NB4 (cell line): ENCODE measurements at regions not wholly inside any gene's neighbourhood (a gene's known extent, or its start where the extent isn't known, plus 50 kb on each side); places are given as distances from the start of the nearest gene placed in this dataset.

Experiments used
- DNase-seq: peaks from one replicate; pipeline ENCODE4 v3.0.0; 2010; ENCODE audit warnings: low read depth
- H3K4me3 ChIP-seq: one replicate; pipeline ENCODE4 v1.5.1; 2011; ENCODE audit warnings: mild to moderate bottlenecking, low read depth, low read length, moderate library complexity
- MAX ChIP-seq: IDR thresholded peaks from 2 replicates; pipeline ENCODE4 v1.6.1; 2011; ENCODE audit warnings: low read depth, low read length
- MYC ChIP-seq: IDR thresholded peaks from 2 replicates; pipeline ENCODE4 v1.6.1; 2011; ENCODE audit warnings: low read depth, low read length
- POLR2A ChIP-seq: IDR thresholded peaks from 2 replicates; pipeline ENCODE4 v1.6.1; 2011; ENCODE audit warnings: mild to moderate bottlenecking; ENCODE audit not compliant: insufficient read length; ENCODE audit errors: extremely low read depth
- TF ChIP-seq, protein P1 (sequence below): IDR thresholded peaks from one replicate; pipeline ENCODE4 v1.5.1; 2012; ENCODE audit warnings: low read depth, low read length

GRCh38 chr1:87955038-87955437 is 626.4 kb downstream of the LMO4 start:
- TF ChIP-seq MAX (no peak), POLR2A (no peak), MYC (no peak)
- TF ChIP-seq, protein P1, sequence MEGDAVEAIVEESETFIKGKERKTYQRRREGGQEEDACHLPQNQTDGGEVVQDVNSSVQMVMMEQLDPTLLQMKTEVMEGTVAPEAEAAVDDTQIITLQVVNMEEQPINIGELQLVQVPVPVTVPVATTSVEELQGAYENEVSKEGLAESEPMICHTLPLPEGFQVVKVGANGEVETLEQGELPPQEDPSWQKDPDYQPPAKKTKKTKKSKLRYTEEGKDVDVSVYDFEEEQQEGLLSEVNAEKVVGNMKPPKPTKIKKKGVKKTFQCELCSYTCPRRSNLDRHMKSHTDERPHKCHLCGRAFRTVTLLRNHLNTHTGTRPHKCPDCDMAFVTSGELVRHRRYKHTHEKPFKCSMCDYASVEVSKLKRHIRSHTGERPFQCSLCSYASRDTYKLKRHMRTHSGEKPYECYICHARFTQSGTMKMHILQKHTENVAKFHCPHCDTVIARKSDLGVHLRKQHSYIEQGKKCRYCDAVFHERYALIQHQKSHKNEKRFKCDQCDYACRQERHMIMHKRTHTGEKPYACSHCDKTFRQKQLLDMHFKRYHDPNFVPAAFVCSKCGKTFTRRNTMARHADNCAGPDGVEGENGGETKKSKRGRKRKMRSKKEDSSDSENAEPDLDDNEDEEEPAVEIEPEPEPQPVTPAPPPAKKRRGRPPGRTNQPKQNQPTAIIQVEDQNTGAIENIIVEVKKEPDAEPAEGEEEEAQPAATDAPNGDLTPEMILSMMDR = no peak
- H3K4me3 ChIP-seq = no peak overlapping the region
- DNase-seq = no peak

GRCh38 chr1:87956072-87956471 is 627.4 kb downstream of the LMO4 start:
- H3K4me3 ChIP-seq = no peak overlapping the region
- TF ChIP-seq MYC (no peak), POLR2A (no peak), MAX (no peak)
- TF ChIP-seq, protein P1 = no peak
- no peak for DNase-seq

- H3K4me3 ChIP-seq = no peak overlapping the region
- no peak for DNase-seq
- TF ChIP-seq MYC = no peak
- TF ChIP-seq POLR2A = no peak
- TF ChIP-seq, protein P1 = no peak
- no peak for TF ChIP-seq MAX
Measured at GRCh38 chr1:87956750-87957149, 628.1 kb downstream of the LMO4 start.

GRCh38 chr1:87957331-87957730 is 628.7 kb downstream of the LMO4 start:
- H3K4me3 ChIP-seq = no peak overlapping the region
- no peak for TF ChIP-seq MAX
- TF ChIP-seq, protein P1 = no peak
- TF ChIP-seq POLR2A = no peak
- no peak for TF ChIP-seq MYC
- DNase-seq = no peak

DNA sequence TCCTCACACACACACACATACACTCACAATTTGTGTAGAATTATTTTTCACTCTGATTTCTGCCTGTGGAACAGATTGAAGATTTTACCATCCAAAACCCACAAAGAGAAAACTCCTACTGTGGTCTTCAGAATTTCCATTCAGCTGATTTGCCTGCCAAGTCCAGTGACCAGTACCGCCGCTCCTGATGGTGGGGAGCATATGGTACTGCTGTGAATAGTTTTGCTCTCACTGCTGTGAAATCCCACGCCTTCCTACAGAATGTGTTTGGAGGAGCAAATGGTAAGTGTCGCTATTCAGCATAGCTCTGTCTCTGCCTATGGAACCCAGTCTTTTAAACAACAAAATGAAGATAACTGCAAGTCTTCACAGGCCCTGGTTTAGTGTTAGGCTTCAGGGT is 629.5 kb downstream of the LMO4 start:
- no peak for DNase-seq
- no peak overlapping the region for H3K4me3 ChIP-seq
- no peak for TF ChIP-seq POLR2A
- TF ChIP-seq MYC = no peak
- TF ChIP-seq, protein P1 = no peak
- no peak for TF ChIP-seq MAX

GRCh38 chr1:87958716-87959115 is 630.0 kb downstream of the LMO4 start:
- no peak for DNase-seq
- H3K4me3 ChIP-seq = no peak overlapping the region
- no peak for TF ChIP-seq MYC
- no peak for TF ChIP-seq POLR2A
- TF ChIP-seq MAX = no peak
- TF ChIP-seq, protein P1 = no peak
